Caco-2 (cell line): ENCODE measurements at regions not wholly inside any gene's neighbourhood (a gene's known extent, or its start where the extent isn't known, plus 50 kb on each side); places are given as distances from the start of the nearest gene placed in this dataset.

Experiments used
- BruUV-seq: library from RNA; stranded (reverse); fragments of 400-500 nt; replicated peaks from 2 replicates; lab custom pipeline; 2021; lab: Mats Ljungman, UMichigan
- CTCF ChIA-PET: fragments of 300-600 bp; sonication (Branson Sonifier 250); formaldehyde crosslinking; loops from one replicate; lab custom pipeline; 2022; ENCODE audit warnings: antibody characterized with exemption; lab: Charles Lee
- POLR2A ChIA-PET: fragments of 300-600 bp; sonication (Branson Sonifier 250); formaldehyde crosslinking; loops from one replicate; lab custom pipeline; 2022; ENCODE audit warnings: antibody characterized with exemption; lab: Charles Lee
- DNase-seq, 2 experiments: peaks; one replicate each; pipeline versions ENCODE4 v3.0.0 to v3.0.0-alpha.2; 2020 to 2022
- H3K27me3 ChIP-seq: replicated peaks from 2 replicates; pipeline ENCODE4 v1.6.0; 2011; ENCODE audit warnings: low read length; ENCODE audit not compliant: control insufficient read depth, insufficient read depth
- H3K36me3 ChIP-seq: 2 replicates; pipeline ENCODE4 v1.5.1; 2011; ENCODE audit warnings: low read length; ENCODE audit not compliant: control insufficient read depth, insufficient read depth
- H3K4me1 ChIP-seq: fragments of 250-450 bp; sonication (Bioruptor Pico); 2 replicates; pipeline ENCODE4 v1.5.1; 2020; ENCODE audit warnings: mild to moderate bottlenecking
- H3K4me3 ChIP-seq: 2 replicates; pipeline ENCODE4 v1.5.1; 2011; ENCODE audit warnings: low read depth, mild to moderate bottlenecking, control low read depth, low read length
- H3K9me3 ChIP-seq: fragments of 250-450 bp; sonication (Bioruptor Pico); 2 replicates; pipeline ENCODE4 v1.5.1; 2020; ENCODE audit warnings: mild to moderate bottlenecking, moderate library complexity
- H3K27ac Mint-ChIP-seq: one replicate; pipeline ENCODE4 v1.8.0; 2022; ENCODE audit warnings: mixed read lengths; ENCODE audit not compliant: unreplicated experiment
- H3K27me3 Mint-ChIP-seq: one replicate; pipeline ENCODE4 v1.8.0; 2022; ENCODE audit warnings: mixed read lengths; ENCODE audit not compliant: insufficient read depth, unreplicated experiment
- H3K36me3 Mint-ChIP-seq: one replicate; pipeline ENCODE4 v1.8.0; 2022; ENCODE audit warnings: mild to moderate bottlenecking, mixed read lengths; ENCODE audit not compliant: insufficient read depth, unreplicated experiment
- H3K4me1 Mint-ChIP-seq: one replicate; pipeline ENCODE4 v1.8.0; 2022; ENCODE audit warnings: low read depth, mixed read lengths; ENCODE audit not compliant: unreplicated experiment
- H3K4me3 Mint-ChIP-seq: one replicate; pipeline ENCODE4 v1.8.0; 2022; ENCODE audit warnings: mild to moderate bottlenecking, moderate library complexity, mixed read lengths; ENCODE audit not compliant: unreplicated experiment
- H3K9me3 Mint-ChIP-seq: one replicate; pipeline ENCODE4 v1.8.0; 2022; ENCODE audit warnings: mixed read lengths; ENCODE audit not compliant: unreplicated experiment
- intact Hi-C: fragments of 100-400 bp; cut with micrococcal nuclease; formaldehyde crosslinking; loops from one replicate; pipeline ENCODE4 v1.10.0; 2022; ENCODE audit not compliant: unreplicated experiment
- TF ChIP-seq, protein P1 (sequence below), 2 experiments: fragments of 200-600 bp in 1 of 2; IDR thresholded peaks; 1 replicate in 1 of 2; 2 replicates in 1 of 2; pipeline versions ENCODE4 v1.5.1 to v1.8.0; 2011 to 2022; ENCODE audit warnings: antibody characterized with exemption in 1 of 2, control low read depth in 1 of 2, inconsistent platforms in 1 of 2, low read depth in 1 of 2, low read length in 1 of 2, mild to moderate bottlenecking in 1 of 2, moderate library complexity in 1 of 2; ENCODE audit not compliant: insufficient read depth in 1 of 2, severe bottlenecking in 1 of 2, unreplicated experiment in 1 of 2

DNA sequence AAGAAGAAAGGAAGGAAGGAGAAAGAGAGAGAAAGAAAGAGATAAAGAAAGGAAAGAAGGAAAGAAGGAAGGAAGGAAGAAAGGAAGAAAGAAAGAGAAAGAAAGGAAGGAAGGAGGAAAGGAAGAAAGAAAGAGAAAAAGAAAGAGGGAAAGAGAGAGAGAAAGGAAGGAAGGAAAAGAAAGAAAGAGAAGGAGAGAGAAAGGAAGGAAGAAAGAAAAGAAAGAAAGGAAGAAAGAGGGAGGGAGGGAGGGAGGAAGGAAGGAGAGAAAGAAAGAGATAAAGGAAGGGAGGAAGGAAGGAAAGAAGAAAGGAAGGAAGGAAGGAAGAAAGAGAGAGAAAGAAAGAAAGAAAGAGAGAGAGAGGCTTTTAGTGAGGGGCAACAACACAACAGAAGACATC lies 135.1 kb upstream of the VSTM2B start:
- H3K27me3 ChIP-seq: no peaks in the 10 kb centered on the region
- Mint-ChIP-seq H3K27ac (no peak overlapping the region), H3K4me3 (no peak overlapping the region), H3K9me3 (peaks cover 21% of the 10 kb centered on the region), H3K4me1 (no peaks in the 10 kb centered on the region), H3K27me3 (peaks cover 5% of the 10 kb centered on the region), H3K36me3 (no peaks in the 10 kb centered on the region)
- H3K36me3 ChIP-seq: no peaks in the 10 kb centered on the region
- CTCF ChIA-PET: no interaction called here
- TF ChIP-seq, protein P1, sequence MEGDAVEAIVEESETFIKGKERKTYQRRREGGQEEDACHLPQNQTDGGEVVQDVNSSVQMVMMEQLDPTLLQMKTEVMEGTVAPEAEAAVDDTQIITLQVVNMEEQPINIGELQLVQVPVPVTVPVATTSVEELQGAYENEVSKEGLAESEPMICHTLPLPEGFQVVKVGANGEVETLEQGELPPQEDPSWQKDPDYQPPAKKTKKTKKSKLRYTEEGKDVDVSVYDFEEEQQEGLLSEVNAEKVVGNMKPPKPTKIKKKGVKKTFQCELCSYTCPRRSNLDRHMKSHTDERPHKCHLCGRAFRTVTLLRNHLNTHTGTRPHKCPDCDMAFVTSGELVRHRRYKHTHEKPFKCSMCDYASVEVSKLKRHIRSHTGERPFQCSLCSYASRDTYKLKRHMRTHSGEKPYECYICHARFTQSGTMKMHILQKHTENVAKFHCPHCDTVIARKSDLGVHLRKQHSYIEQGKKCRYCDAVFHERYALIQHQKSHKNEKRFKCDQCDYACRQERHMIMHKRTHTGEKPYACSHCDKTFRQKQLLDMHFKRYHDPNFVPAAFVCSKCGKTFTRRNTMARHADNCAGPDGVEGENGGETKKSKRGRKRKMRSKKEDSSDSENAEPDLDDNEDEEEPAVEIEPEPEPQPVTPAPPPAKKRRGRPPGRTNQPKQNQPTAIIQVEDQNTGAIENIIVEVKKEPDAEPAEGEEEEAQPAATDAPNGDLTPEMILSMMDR (IDR thresholded peaks at IDR 0.05; ENCODE audit: insufficient read depth in 1 of 2, low read depth in 1 of 2, low read length in 1 of 2, severe bottlenecking in 1 of 2, unreplicated experiment in 1 of 2): no peak
- no TSS peak for BruUV-seq
- intact Hi-C loops: no loop called here
- no peak for DNase-seq
- no peaks in the 10 kb centered on the region for H3K4me1 ChIP-seq
- POLR2A ChIA-PET: no interaction called here
- H3K4me3 ChIP-seq: no peak overlapping the region
- H3K9me3 ChIP-seq: no peaks in the 10 kb centered on the region

DNA sequence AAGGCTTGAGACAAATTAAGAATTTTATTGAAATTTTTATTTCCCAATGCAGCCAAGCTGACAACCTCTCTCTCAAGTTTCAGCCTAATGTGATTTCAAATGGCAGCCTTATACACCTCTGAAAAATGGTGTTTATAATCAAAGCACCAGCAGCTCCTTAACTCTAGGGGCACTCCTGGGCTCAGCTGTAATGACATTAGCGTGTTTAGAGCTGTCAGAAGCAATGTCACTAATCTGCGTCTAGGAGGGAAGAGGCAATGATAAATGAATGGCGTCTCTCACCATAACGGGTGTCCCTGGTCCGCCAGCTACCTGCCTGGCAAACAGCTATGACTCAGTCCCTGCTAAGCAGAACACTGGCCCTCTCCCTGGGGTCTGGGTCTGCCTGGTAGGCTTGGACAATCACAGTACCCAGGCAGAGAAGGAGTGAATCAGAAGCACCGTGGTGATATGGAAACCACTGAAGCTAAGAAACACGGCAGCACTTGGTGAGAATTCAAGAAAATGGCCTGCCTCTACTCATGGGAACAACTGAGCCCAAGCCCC lies 131.8 kb upstream of the VSTM2B start:
- no TSS peak for BruUV-seq
- ChIA-PET POLR2A (no interaction called here), CTCF (no interaction called here)
- no peak overlapping the region for H3K4me3 ChIP-seq
- H3K4me1 ChIP-seq: no peaks in the 10 kb centered on the region
- Mint-ChIP-seq H3K9me3 (peaks cover 21% of the 10 kb centered on the region), H3K4me3 (no peak overlapping the region), H3K27ac (no peak overlapping the region), H3K4me1 (no peaks in the 10 kb centered on the region), H3K36me3 (no peaks in the 10 kb centered on the region), H3K27me3 (peaks cover 5% of the 10 kb centered on the region)
- no peaks in the 10 kb centered on the region for H3K36me3 ChIP-seq
- no peaks in the 10 kb centered on the region for H3K27me3 ChIP-seq
- no peak for DNase-seq
- TF ChIP-seq, protein P1 (IDR thresholded peaks at IDR 0.05; ENCODE audit: insufficient read depth in 1 of 2, low read depth in 1 of 2, low read length in 1 of 2, severe bottlenecking in 1 of 2, unreplicated experiment in 1 of 2): no peak
- no peaks in the 10 kb centered on the region for H3K9me3 ChIP-seq
- intact Hi-C loops: no loop called here

- H3K4me3 ChIP-seq: no peak overlapping the region
- no peaks in the 10 kb centered on the region for H3K27me3 ChIP-seq
- no peak overlapping the region for H3K4me3 Mint-ChIP-seq
- ChIA-PET CTCF (no interaction called here), POLR2A (no interaction called here)
- TF ChIP-seq, protein P1 (IDR thresholded peaks at IDR 0.05; ENCODE audit: insufficient read depth in 1 of 2, low read depth in 1 of 2, low read length in 1 of 2, severe bottlenecking in 1 of 2, unreplicated experiment in 1 of 2): no peak
- H3K36me3 ChIP-seq: no peaks in the 10 kb centered on the region
- no peaks in the 10 kb centered on the region for H3K4me1 Mint-ChIP-seq
- BruUV-seq: no TSS peak
- intact Hi-C loops: no loop called here
- H3K9me3 ChIP-seq: no peaks in the 10 kb centered on the region
- no peaks in the 10 kb centered on the region for H3K36me3 Mint-ChIP-seq
- peaks cover 16% of the 10 kb centered on the region for H3K9me3 Mint-ChIP-seq
- DNase-seq: no peak
- no peak overlapping the region for H3K27ac Mint-ChIP-seq
- no peaks in the 10 kb centered on the region for H3K4me1 ChIP-seq
- H3K27me3 Mint-ChIP-seq: peaks cover 14% of the 10 kb centered on the region
Measured at GRCh38 chr19:29395111-29395733, 130.6 kb upstream of the VSTM2B start.
